GM19395 (cell line): ENCODE measurements at regions not wholly inside any gene's neighbourhood (a gene's known extent, or its start where the extent isn't known, plus 50 kb on each side); places are given as distances from the start of the nearest gene placed in this dataset.

ENCODE experiments used
- ATAC-seq: cut with Tn5 transposase; IDR thresholded peaks from one replicate; pipeline ENCODE4 v1.9.1; 2021; ENCODE audit warnings: mild to moderate bottlenecking, moderate library complexity; ENCODE audit not compliant: unreplicated experiment

DNA sequence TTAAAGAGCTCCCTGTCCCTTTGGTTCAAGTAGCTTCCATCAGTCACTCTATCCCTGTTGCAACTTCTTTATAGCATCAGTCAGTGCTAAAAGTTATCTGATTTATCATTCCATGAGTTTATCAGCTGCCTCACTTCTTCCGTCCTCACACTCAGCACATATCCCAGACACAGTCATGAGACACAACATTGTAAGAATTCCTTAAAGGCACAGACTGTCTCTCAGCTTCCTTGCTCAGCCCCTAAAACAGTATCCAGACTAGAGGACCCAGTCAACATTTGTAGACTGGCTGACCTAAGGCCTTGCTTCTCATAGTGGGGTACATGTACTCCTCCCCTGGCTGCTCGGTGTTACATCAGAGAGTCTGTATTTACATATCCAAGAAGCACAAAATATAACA, 164.9 kb upstream of the ADGRL2 start:
- ATAC-seq, result no peak

DNA sequence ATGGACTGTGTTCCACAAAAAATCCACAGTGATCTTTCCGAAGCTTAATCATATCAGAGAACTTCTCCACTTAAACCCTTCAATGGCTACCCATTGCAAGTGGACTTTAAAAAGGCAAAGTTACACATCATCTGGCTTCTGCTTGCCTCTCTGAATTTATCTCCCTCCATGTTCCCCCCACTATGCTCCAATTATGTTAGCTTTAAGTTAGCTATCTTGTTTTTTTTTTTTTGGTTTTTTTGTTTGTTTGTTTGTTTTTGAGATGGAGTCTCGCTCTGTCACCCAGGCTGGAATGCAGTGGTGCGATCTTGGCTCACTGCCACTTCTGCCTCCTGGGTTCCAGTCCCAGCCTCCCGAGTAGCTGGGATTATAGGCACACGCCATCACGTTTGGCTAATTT, 166.4 kb upstream of the ADGRL2 start:
- no peak for ATAC-seq

DNA sequence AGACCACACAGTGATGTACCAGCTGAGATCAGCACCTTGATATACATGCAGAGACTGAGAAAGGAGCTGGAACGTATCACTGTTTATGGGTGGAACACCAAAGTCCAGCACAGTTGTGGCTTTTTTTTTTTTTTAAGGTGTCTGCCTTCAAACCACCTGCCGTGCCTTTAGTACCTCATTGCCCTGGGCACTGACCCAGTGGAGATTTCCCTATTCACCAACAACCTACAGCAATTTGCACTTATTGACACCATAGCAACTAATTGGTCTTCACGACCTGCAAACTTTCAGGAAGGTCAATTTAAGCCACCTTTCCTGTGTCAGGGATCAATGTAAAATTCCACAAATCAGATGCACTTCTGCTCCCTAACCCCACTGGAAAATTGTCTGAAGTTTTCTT, 181.6 kb upstream of the ADGRL2 start:
- no peak for ATAC-seq

DNA sequence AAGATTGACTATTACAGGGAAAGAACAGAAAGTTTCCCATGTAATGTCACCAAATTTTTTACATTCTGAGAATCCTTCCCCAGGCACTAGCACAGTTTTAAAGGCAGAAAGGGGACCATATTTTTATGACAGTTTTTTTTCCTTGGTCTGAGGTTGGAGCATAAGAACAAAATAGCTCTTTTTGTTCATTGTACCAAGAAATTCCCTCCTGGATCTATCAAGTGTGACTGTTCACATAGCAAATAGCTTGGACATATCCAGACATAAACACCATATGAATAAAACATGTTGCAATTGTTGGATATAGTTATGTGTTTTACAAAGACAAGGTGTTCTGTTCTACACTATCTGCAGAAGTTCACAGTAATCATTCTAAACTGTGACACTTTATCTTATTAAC, 182.4 kb upstream of the ADGRL2 start:
- no peak for ATAC-seq

DNA sequence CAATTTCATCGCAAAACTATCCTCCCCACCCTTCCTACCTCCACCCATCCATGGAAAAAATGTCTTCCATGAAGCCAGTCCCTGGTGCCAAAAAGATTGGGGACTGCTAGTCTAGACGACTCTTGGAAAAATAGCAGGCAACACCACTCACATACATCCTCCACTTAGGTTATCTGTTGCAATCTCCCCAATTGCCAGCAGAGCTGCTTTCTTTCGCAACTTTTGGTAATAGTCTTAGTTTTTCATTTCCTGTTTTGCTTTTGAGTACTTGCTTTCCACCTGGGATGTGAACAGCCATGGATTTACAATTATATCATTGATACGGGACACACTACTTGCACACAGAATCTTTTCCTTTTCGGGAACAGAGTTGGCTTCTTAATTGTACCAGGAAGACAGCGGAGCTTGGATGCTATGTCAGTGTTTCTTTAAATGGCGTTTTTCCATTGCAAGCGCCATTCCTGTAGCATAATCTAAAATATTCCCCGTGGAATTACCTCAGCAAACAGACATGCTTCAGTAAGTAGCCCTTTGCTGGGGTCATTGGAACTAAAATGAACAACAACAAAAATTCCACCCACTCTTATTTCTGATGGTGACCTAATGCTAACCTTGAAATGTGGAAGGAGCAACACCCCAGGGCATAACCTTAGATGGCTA, 183.3 kb upstream of the ADGRL2 start:
- ATAC-seq, result no peak

DNA sequence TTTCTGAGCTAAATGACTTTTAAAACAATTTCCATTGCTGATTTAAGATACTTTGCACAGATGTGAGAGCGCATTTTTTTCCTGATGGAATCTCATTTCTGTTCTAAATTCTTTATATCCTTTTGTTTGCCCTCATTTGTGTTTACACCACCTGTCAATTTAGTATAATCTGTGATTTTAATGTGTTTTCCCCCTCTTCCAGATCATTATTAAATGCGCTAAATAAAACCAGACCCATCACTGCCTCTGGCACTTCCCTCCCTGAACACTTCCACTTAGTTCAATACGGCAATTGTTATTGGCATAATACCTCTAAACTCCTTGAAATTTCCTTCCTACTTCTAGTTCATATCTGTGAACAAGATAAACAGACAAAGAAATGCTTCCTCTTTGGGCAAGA, 186.9 kb upstream of the ADGRL2 start:
- ATAC-seq, result no peak

DNA sequence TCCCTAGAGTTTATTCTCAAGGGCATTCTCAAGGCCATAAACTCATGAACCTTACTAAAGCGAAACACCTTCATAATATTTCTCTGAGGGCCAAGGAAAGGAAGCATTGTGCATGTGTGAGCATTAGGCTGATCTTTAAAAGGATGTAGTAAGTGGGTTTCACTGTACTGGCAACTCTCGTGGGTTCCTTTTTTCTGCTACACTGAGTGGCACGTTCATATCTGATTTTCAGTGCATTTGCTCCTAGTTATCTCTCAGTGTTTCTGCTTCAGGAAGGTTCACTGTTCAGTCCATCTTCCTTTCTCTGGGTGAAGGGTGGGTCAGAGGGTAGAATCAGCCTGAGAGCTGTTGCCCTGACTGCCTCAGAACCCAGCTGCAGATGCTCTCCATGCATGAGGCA, 192.8 kb upstream of the ADGRL2 start:
- no peak for ATAC-seq

DNA sequence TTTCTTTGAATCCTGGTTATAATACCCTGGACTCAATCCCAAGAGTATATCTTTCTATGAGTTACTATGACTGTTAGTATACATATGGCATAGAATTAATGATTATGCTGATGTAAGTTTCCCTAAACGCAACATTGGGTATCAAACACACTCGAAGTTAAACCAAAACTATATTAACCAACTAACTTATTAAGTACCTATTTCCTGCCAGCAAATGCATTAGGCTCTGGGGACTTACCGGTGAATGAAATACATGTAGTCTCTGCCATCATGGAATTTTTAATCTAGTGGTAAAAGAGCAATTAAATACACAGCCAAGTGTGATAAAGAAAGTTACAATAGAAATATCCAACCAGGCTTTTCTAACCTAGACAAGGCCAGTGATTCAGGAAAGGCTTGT, 193.6 kb upstream of the ADGRL2 start:
- ATAC-seq, result no peak

DNA sequence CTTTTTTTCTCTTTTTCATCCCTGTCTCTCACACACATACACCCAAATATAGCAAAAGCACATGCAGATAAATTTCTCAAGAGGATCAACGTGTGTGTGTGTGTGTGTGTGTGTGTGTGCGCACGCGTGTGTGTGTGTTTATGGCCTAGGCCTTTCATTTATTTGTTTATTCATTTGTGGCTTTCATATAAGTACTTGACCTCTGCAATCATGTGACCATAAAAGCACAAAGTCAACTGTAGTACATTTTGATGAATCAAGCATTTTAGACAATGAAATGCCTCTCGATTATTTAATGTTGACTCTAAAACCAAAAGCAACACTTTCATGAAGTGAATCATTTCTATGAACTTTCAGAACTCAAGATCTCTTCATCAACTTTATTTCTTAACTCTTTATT, 194.1 kb upstream of the ADGRL2 start:
- ATAC-seq, result no peak

DNA sequence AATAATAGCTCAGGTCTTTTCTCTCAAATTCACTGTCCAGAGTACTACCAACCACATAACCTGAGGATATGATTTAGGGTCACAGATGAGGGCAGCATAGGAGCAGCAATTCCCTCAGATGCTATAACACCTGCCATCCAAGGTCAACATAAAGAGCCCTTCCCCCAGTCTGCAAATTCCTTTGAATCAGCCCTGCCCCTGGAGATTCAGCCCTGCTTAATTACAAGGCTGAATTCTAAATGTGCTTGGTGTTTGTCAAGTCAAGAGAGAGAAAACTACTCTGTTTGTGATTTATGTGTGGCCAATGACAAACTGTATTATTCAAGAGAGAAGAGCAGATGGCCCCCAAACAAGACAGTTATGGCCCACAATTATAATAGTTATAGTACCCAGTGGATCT, 195.7 kb upstream of the ADGRL2 start:
- no peak for ATAC-seq

DNA sequence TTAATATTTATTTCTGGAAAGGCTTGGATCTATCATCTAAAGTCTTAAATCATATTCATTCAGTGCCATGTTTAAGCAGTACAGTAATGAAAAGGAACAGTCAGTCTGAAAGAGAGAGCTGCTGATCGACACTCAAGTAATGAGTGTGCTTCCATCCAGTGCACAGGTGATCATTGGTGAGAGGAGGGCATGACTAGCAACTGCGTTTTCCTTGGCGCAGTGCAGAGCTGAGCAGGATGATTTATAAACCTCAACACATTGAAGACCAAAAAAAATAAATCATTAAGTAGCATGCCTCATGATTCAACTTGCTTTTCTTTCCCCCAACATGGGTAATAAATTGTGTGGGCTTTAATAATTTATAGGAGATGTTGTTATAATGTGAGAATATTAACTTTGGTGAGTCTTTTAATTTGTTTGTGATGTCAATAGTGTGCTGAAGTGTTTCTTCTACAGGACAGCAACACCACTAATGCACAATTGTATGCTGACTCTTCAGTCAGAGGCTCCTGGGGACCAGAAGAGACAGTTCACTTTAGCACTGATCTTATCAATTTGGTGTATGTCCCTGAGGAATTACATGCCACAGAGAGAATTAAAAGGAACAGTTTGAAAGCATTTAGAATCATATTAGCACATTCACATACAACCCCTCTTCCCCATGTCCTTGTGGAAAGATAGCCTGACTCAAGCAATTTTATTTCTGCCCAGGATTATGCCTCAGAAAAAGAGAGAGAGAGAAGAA, 199.7 kb upstream of the ADGRL2 start:
- no peak for ATAC-seq

DNA sequence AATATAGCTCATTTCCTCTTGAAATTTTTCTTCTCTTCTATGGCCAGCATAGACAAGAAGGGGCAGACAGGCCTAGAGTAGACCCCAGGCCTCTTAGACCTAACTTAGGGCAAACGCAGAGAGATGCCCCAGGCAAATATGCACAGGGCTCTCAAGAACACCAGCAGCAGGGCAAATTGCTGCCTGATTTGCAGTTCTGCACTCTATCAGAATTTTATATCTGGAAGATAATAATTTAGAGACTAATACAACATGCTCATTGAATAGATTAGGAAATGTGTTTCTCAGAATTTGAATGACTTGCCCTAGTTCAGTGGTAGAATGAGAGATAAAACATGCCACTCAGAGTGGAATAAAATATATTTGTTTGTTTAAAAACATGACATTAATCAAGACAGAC, 200.4 kb upstream of the ADGRL2 start:
- no peak for ATAC-seq

DNA sequence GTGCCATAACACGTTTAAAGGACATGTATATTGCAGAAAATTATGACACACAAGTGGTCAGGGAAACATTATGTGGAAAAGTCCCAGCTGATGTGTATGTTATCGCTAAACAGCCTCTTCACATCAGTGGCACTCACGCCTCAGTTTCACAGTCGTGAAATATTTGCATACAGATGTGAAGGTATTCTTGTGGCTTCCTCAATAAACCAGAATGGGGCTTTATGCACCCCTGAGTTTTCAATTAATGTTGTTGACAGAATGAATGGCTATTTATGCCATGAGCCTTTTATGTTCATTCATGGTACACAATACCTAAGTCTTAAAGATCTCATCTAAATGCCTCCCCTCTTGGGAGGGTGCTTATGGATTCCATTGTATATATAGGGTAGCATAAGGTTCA, 202.1 kb upstream of the ADGRL2 start:
- no peak for ATAC-seq

DNA sequence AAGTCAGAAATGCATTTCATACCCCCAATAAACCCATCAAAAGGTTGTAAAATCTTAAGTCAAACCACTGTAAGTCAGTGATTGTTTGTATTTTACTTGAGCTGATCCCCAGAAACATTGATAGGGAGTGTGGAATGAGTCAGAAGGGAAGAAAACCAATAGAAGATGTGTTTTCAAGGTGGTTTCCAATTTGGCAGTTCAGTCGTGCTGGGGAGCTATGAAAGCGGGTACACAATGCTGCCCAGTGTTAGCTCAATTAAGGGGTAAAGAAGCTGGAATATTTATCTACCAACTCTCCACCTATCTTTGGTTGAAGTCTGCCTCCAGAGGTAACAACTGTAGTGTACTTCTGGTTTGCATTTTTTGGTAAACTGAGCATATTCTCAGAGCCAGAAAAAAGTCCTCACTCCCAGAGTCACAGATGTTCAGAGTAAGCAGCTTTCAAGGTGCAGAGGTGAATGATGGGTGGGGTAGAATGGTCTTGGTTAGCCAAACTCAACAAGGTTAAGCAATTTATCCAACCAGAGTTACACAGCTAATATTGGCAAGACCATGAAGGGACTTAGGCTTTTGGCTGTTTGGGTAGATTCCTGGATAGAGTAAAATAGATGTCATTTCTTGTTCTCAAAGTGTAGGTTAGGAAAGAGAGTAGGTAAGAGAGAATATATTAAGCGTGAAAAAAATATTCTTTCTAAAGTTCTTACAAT, 202.9 kb upstream of the ADGRL2 start:
- no peak for ATAC-seq

DNA sequence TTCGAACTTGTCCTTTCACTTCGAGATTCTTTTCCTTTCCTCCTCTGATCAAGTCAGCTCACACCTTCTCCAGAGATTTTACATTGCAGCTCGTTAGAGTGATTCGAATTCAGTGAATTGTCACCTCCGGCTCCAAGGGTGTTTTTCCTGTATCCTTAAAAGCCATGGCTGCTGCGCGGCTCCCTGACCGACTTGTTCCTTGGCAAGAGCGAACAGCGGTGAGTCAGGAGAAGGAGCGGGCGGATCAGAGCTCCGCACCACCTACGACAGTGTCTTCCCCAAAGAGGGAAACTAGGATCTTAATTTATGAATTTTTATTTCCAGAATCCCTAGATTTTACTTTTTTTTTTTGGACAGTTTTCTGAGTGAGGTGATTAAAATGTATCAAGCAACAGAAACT, 204.4 kb upstream of the ADGRL2 start:
- no peak for ATAC-seq

DNA sequence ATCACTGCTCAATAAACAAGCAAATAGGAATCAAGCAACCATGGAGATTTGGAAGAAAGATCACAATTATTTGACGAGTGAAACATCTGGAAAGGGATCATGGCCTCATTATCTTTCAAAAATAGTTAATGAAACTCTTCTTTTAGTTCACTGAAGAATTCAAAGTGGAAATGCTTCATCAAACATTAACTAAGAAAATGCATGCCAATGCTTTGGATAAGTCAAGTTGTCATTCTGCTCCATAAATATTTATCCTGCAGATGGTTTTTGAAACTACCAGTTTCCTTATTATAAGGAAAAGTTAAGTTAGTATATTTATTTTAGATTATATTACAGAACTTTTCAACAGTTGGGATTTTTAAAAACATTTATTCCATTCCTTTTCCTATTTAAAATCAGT, 206.5 kb upstream of the ADGRL2 start:
- no peak for ATAC-seq

DNA sequence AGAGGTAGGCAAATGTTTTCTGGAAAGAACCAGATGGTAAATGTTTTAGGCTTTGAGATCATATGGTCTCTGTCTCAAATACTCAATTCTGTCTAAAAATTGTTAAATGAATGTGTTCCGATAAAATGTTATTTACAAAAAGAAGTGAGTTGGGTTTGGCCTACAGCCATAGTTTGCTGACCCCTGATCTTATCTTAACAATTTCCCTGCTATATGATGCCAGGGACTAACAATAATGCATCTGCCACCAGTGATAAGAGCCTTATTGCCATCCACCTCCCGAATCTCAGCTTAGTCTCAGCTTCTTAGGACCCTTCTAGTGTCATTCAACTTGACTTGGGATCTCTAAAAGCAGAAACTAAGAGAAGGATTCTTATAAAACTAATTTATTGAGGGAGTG, 208.5 kb upstream of the ADGRL2 start:
- no peak for ATAC-seq

DNA sequence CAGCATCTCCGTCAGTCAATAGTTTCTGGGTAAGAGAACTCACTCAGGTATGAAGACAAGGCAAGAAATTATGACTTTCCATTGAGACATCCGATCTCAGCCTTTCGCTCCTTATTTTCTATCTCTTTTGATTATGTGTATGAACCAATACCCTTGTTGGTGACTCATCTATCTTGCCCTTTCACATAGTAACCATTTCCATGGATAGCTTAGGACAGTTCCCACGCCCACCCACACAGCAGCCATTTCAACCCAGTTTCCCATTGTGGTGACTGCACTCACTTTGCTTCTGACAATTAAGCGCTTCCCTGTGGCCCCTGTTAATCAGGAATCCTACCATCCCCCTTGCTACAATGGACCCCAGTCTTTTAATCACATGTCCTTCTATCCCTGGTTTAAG, 210.6 kb upstream of the ADGRL2 start:
- no peak for ATAC-seq

DNA sequence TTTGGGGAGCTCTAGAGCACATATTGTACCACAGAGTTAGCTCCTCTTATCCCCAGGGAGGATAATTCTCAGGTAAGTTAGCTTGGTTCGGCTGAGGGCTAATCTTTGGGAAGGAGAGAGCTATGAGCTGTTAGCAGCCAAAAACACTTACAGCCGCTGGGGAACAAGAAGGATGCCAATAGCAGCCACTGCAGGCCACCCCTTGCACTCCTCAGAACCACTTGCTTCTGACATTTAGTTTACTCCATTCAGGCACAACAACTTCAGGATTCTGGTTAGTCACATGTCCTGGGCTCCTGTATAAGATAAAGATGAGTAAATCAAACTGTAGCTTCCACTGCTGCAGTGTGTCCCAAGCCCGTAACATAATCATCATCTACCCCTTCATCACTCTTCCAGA, 212.6 kb upstream of the ADGRL2 start:
- no peak for ATAC-seq

DNA sequence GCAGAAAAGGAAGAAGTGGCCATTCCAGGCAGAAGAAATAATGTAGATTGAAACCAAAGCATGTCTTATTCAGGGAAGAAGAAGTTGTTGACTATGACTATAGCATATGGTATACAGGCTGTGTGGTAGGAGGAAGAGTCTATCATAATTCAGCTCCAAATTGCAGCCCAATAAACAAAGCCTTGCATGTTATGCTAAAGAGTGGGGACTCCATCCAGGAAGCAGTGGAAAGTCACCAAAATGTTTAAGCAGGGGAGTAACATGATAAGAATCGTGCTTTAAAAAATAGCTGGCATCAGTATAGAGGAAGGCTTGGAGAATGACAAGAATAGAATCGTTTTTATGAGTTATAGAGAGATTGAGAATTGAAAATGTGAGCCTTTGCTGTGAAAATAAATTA, 213.3 kb upstream of the ADGRL2 start:
- no peak for ATAC-seq

DNA sequence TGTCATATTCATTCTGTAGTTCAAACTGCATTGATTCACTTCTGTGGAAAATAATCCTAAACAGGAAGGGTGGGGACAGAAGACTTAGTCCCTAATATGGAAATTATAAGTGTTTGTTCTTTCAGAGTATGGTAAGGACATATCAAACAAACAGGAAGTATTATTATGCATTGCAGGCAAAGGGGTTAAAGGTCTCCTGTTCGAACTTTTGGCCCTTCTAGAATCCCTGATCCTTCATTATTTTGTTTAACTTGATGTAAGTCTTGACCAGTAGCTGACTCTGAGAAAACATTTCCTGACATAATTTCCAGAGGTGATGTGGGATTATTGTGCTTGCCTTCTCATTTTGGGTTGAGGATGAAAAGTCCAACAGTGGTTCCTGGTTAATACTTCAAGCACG, 215.4 kb upstream of the ADGRL2 start:
- ATAC-seq, result no peak

DNA sequence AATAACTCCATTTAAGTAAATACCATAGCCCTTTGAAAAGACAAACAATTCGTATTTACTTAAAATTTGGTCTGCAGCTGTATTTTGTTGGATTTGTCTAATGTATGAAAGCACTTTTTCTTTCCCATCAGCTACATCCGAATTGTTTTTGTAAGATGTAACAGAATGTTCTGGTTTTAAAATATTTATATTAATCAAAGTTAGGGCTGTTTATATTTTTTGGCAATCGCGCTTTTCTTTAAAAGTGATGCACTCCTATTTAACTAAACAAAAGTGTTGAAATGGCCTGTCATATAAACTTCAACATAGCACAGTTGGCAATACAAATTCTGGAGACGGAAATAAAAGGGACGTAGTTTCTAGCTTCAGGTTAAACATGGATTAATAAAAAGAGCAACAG, 216.3 kb upstream of the ADGRL2 start:
- ATAC-seq, result no peak
